ENCODE measurements at regions not wholly inside any gene's neighbourhood (a gene's known extent, or its start where the extent isn't known, plus 50 kb on each side); places are given as distances from the start of the nearest gene placed in this dataset.

DNA sequence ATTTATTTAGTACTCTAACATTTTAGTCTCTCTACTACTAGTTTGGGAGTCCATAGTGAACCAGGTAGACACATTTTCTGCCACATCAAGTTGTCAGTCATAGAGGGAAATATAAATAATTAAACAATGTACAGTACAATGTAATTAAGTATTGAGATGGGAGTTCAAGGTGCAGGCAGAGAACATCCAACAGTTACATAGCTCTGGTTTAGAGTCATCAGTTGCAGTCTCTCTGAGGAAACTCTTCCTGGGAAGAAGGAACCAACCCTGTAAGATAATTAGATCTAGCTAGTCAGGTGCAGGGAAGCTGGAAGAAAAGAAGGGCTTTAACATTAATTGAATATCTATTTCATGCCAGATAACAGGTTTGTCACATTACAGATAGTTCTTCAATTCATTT is 457.9 kb upstream of the DYNLRB2 start:
- Histone ChIP-seq H3K4me1 (peaks cover 0 to 7% (median 3%) of the 10 kb centered on the region in 4 donors), H3K27ac (replicated peaks in 1 of 4) (no peak overlapping the region), H3K4me3 (no peak overlapping the region), H3K9me3 (no peaks in the 10 kb centered on the region), H3K27me3 (no peaks in the 10 kb centered on the region), H3K36me3 (no peaks in the 10 kb centered on the region)
- intact Hi-C loops (cut with DNase I), result loop anchor here (10.0 kb wide), 1 partner anchor 1578 kb away; no protein-coding TSS in a partner anchor
- no peak for TF ChIP-seq POLR2A (IDR thresholded peaks at IDR 0.05; ENCODE audit: low read depth)
- TF ChIP-seq, protein P1, sequence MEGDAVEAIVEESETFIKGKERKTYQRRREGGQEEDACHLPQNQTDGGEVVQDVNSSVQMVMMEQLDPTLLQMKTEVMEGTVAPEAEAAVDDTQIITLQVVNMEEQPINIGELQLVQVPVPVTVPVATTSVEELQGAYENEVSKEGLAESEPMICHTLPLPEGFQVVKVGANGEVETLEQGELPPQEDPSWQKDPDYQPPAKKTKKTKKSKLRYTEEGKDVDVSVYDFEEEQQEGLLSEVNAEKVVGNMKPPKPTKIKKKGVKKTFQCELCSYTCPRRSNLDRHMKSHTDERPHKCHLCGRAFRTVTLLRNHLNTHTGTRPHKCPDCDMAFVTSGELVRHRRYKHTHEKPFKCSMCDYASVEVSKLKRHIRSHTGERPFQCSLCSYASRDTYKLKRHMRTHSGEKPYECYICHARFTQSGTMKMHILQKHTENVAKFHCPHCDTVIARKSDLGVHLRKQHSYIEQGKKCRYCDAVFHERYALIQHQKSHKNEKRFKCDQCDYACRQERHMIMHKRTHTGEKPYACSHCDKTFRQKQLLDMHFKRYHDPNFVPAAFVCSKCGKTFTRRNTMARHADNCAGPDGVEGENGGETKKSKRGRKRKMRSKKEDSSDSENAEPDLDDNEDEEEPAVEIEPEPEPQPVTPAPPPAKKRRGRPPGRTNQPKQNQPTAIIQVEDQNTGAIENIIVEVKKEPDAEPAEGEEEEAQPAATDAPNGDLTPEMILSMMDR (IDR thresholded peaks at IDR 0.05), result no peak
- TF ChIP-seq EP300 (IDR thresholded peaks at IDR 0.05), result no peak
- TF ChIP-seq POLR2AphosphoS5 (IDR thresholded peaks at IDR 0.05), result no peak
- DNase-seq (ENCODE audit: extremely low spot score), result no peak

DNA sequence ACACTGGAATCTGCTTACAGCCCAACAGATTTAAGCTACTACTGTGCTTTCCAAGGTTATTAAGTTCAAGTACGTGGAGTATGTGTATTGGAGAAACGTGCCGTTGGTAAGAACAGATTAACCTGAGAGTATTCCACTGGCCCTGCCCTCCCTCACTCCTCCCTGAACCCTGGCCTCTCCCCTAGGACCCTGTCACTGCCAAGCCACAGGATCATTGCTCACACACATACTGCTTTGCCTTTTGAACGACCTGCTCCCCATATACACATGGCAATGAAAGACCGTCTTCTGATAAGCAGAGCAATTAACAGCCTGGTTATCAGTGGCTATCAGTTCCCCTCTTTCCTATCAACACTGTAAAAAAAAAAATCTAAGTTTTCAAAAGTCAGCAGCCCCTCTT is 458.9 kb upstream of the DYNLRB2 start:
- H3K27me3 ChIP-seq, result no peaks in the 10 kb centered on the region
- H3K27ac ChIP-seq (replicated peaks in 1 of 4), result no peak overlapping the region
- intact Hi-C loops (cut with DNase I), result loop anchor here (10.0 kb wide), 1 partner anchor 1577 kb away; no protein-coding TSS in a partner anchor
- DNase-seq (ENCODE audit: extremely low spot score), result no peak
- WGBS, result 88% methylated on average over 5 of the region's 5 CpGs
- no peak overlapping the region for H3K4me3 ChIP-seq
- H3K9me3 ChIP-seq, result no peaks in the 10 kb centered on the region
- no peaks in the 10 kb centered on the region for H3K36me3 ChIP-seq
- H3K4me1 ChIP-seq, result peaks cover 0 to 7% (median 3%) of the 10 kb centered on the region in 4 donors
- TF ChIP-seq POLR2AphosphoS5 (IDR thresholded peaks at IDR 0.05) (no peak), EP300 (IDR thresholded peaks at IDR 0.05) (no peak), POLR2A (IDR thresholded peaks at IDR 0.05; ENCODE audit: low read depth) (no peak)
- TF ChIP-seq, protein P1 (IDR thresholded peaks at IDR 0.05), result no peak

DNA sequence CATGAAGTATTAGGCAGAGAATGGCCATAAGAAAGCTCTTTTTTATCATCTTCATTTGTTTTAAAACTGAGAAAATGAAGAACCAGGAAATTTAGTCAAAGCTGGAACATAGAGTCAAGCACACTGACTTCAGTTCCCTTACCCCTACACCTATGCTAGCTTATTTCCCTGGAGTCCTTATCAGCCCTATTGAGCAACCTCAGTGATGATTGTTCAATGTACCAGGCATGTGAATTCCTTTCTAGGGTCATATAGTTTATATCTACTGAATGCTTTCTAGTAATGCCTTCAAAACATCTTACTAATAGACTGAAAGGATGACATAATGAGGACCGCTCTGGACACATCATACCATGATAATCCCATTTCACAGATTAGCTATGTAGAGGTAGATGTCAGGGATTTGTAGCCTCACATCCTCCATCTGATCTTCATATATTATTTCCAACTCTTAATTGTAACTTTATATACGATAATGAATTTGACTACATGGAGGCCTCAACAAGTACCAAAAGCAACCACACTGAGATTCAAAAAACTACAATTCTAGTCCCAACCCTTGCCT is 460.4 kb upstream of the DYNLRB2 start:
- 98% methylated on average over 2 of the region's 2 CpGs for WGBS
- TF ChIP-seq EP300 (IDR thresholded peaks at IDR 0.05) (no peak), POLR2AphosphoS5 (IDR thresholded peaks at IDR 0.05) (no peak), POLR2A (IDR thresholded peaks at IDR 0.05; ENCODE audit: low read depth) (no peak)
- TF ChIP-seq, protein P1 (IDR thresholded peaks at IDR 0.05), result no peak
- Histone ChIP-seq H3K4me3 (no peak overlapping the region), H3K9me3 (no peaks in the 10 kb centered on the region), H3K36me3 (no peaks in the 10 kb centered on the region), H3K4me1 (peaks cover 0 to 7% (median 3%) of the 10 kb centered on the region in 4 donors), H3K27ac (replicated peaks in 1 of 4) (no peak overlapping the region), H3K27me3 (no peaks in the 10 kb centered on the region)
- DNase-seq (ENCODE audit: extremely low spot score), result no peak
- intact Hi-C loops (cut with DNase I), result loop anchor here (10.0 kb wide), 1 partner anchor 1576 kb away; no protein-coding TSS in a partner anchor

DNA sequence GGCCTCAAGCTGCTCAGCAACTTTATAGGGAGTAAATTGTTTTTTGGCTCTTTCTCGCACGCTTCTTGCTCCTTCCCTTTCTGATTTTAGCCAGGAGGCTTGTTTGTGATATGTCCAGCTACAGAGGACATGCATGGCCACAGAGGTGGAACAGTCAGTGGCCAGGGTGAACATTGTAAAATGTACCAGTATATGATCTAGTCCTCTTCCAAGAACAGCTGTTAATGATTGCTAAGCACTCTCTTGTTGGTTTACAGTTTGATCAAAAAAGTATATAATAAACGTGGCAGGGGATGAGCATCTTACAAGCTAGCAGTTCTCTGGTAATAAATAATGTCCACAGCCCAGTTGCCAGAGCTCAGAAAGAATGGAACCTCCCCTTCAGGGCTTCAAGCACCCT is 461.7 kb upstream of the DYNLRB2 start:
- H3K4me1 ChIP-seq, result peaks cover 0 to 1% (median under 1%) of the 10 kb centered on the region in 4 donors
- intact Hi-C loops (cut with DNase I), result no loop called here
- H3K27me3 ChIP-seq, result no peaks in the 10 kb centered on the region
- DNase-seq (ENCODE audit: extremely low spot score), result no peak
- no peaks in the 10 kb centered on the region for H3K9me3 ChIP-seq
- H3K36me3 ChIP-seq, result no peaks in the 10 kb centered on the region
- no peak overlapping the region for H3K4me3 ChIP-seq
- no peak for TF ChIP-seq EP300 (IDR thresholded peaks at IDR 0.05)
- TF ChIP-seq POLR2A (IDR thresholded peaks at IDR 0.05; ENCODE audit: low read depth), result no peak
- TF ChIP-seq POLR2AphosphoS5 (IDR thresholded peaks at IDR 0.05), result no peak
- TF ChIP-seq, protein P1 (IDR thresholded peaks at IDR 0.05), result no peak
- 80% methylated on average over 3 of the region's 3 CpGs for WGBS
- no peak overlapping the region for H3K27ac ChIP-seq (replicated peaks in 1 of 4)

DNA sequence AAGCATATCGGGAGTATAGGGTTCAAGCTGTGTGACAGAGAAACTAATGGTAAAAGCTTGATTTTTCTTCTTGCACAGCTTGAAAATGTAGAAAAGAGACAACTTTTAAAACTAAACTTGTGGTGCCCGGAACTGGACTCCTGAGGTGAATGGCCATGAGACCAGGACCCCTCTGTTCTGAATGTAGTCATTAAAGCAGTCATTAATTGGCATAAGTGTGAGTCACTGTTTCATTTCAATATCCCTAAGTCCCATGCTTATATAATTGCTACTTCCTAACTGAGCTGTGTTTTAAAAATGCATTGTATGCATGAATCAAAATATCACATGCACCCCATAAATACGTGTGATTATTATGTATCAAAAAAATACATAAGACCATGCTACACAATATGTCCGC is 463.1 kb upstream of the DYNLRB2 start:
- intact Hi-C loops (cut with DNase I), result no loop called here
- no peak for DNase-seq (ENCODE audit: extremely low spot score)
- no peaks in the 10 kb centered on the region for H3K36me3 ChIP-seq
- 74% methylated on average over 4 of the region's 4 CpGs for WGBS
- TF ChIP-seq EP300 (IDR thresholded peaks at IDR 0.05), result no peak
- TF ChIP-seq, protein P1 (IDR thresholded peaks at IDR 0.05), result no peak
- no peak for TF ChIP-seq POLR2AphosphoS5 (IDR thresholded peaks at IDR 0.05)
- no peak for TF ChIP-seq POLR2A (IDR thresholded peaks at IDR 0.05; ENCODE audit: low read depth)
- H3K4me1 ChIP-seq, result no peaks in the 10 kb centered on the region
- no peak overlapping the region for H3K27ac ChIP-seq (replicated peaks in 1 of 4)
- no peaks in the 10 kb centered on the region for H3K9me3 ChIP-seq
- no peaks in the 10 kb centered on the region for H3K27me3 ChIP-seq
- no peak overlapping the region for H3K4me3 ChIP-seq

Measured in esophagus muscularis mucosa (tissue), 4 donors.